GM12892 (cell line): ENCODE measurements at regions not wholly inside any gene's neighbourhood (a gene's known extent, or its start where the extent isn't known, plus 50 kb on each side); places are given as distances from the start of the nearest gene placed in this dataset.

Experiments
- POLR2A ChIP-seq: IDR thresholded peaks from 2 replicates; pipeline ENCODE4 v1.6.1; 2011; ENCODE audit warnings: low read depth, low read length, control low read depth
- POLR2AphosphoS5 ChIP-seq: IDR thresholded peaks from 2 replicates; pipeline ENCODE4 v1.6.1; 2011; ENCODE audit warnings: low read depth, low read length, control low read depth
- TAF1 ChIP-seq: IDR thresholded peaks from 2 replicates; pipeline ENCODE4 v1.6.1; 2011; ENCODE audit warnings: low read depth, mild to moderate bottlenecking, control low read depth, low read length, borderline replicate concordance

GRCh38 chr2:6589150-6589549 lies 276.6 kb downstream of the CMPK2 start:
- TF ChIP-seq POLR2A (no peak), TAF1 (no peak), POLR2AphosphoS5 (no peak)
